ENCODE measurements at regions not wholly inside any gene's neighbourhood (a gene's known extent, or its start where the extent isn't known, plus 50 kb on each side); places are given as distances from the start of the nearest gene placed in this dataset.
A peak's percentile ranks its signal among the peaks of the same experiment; 100 is the strongest.

GRCh38 chr7:1367501-1368183, 91.6 kb downstream of the MICALL2 start:
- no peak for TF ChIP-seq CTCF (IDR thresholded peaks at IDR 0.05)
- Histone ChIP-seq H3K27me3 (ENCODE audit: low read depth) (peaks cover 59% of the 10 kb centered on the region), H3K4me1 (peaks cover 7% of the 10 kb centered on the region), H3K4me3 (no peak overlapping the region), H3K27ac (no peak overlapping the region), H3K36me3 (no peaks in the 10 kb centered on the region), H3K9me3 (no peaks in the 10 kb centered on the region)
- no peak for ATAC-seq
- intact Hi-C loops (cut with DNase I), result no loop called here
- no peak for DNase-seq

- intact Hi-C loops (cut with DNase I), result no loop called here
- peaks cover 63% of the 10 kb centered on the region for H3K27me3 ChIP-seq (ENCODE audit: low read depth)
- H3K4me1 ChIP-seq, result peaks cover 7% of the 10 kb centered on the region
- H3K4me3 ChIP-seq, result no peak overlapping the region
- H3K36me3 ChIP-seq, result no peaks in the 10 kb centered on the region
- H3K9me3 ChIP-seq, result no peaks in the 10 kb centered on the region
- no peak for ATAC-seq
- TF ChIP-seq CTCF (IDR thresholded peaks at IDR 0.05), result no peak
- H3K27ac ChIP-seq, result no peak overlapping the region
- DNase-seq, result no peak
These were observed 91.0 kb downstream of the MICALL2 start for GRCh38 chr7:1368184-1368681.

- DNase-seq, result no peak
- H3K4me1 ChIP-seq, result peaks cover 7% of the 10 kb centered on the region
- intact Hi-C loops (cut with DNase I), result no loop called here
- H3K27ac ChIP-seq, result no peak overlapping the region
- no peaks in the 10 kb centered on the region for H3K36me3 ChIP-seq
- H3K4me3 ChIP-seq, result no peak overlapping the region
- H3K27me3 ChIP-seq (ENCODE audit: low read depth), result peaks cover 69% of the 10 kb centered on the region
- no peaks in the 10 kb centered on the region for H3K9me3 ChIP-seq
- peak; percentile 4 to 15 for ATAC-seq
- TF ChIP-seq CTCF (IDR thresholded peaks at IDR 0.05), result no peak
These were observed 90.3 kb downstream of the MICALL2 start for GRCh38 chr7:1368682-1369571.

GRCh38 chr7:1369916-1370657, 89.2 kb downstream of the MICALL2 start:
- no peak overlapping the region for H3K27ac ChIP-seq
- no peak overlapping the region for H3K4me3 ChIP-seq
- ATAC-seq, result no peak
- TF ChIP-seq CTCF (IDR thresholded peaks at IDR 0.05), result no peak
- no peak for DNase-seq
- intact Hi-C loops (cut with DNase I), result no loop called here
- H3K27me3 ChIP-seq (ENCODE audit: low read depth), result peaks cover 73% of the 10 kb centered on the region
- no peaks in the 10 kb centered on the region for H3K9me3 ChIP-seq
- H3K36me3 ChIP-seq, result no peaks in the 10 kb centered on the region
- H3K4me1 ChIP-seq, result peaks cover 7% of the 10 kb centered on the region

GRCh38 chr7:1370738-1371137, 88.5 kb downstream of the MICALL2 start:
- DNase-seq (no peak), ATAC-seq (no peak)
- no peak for TF ChIP-seq CTCF (IDR thresholded peaks at IDR 0.05)
- peaks cover 7% of the 10 kb centered on the region for H3K4me1 ChIP-seq
- peaks cover 77% of the 10 kb centered on the region for H3K27me3 ChIP-seq (ENCODE audit: low read depth)
- no peaks in the 10 kb centered on the region for H3K36me3 ChIP-seq
- no peak overlapping the region for H3K27ac ChIP-seq
- H3K9me3 ChIP-seq, result no peaks in the 10 kb centered on the region
- no peak overlapping the region for H3K4me3 ChIP-seq
- intact Hi-C loops (cut with DNase I), result no loop called here

Data from lower lobe of right lung (tissue), 2 donors.